HT1080 (cell line): ENCODE measurements at regions not wholly inside any gene's neighbourhood (a gene's known extent, or its start where the extent isn't known, plus 50 kb on each side); places are given as distances from the start of the nearest gene placed in this dataset.
A peak's percentile ranks its signal among the peaks of the same experiment; 100 is the strongest.

ENCODE experiments used
- DNase-seq: peaks from one replicate; pipeline ENCODE4 v3.0.0-alpha.2; 2015; ENCODE audit warnings: low read depth

DNA sequence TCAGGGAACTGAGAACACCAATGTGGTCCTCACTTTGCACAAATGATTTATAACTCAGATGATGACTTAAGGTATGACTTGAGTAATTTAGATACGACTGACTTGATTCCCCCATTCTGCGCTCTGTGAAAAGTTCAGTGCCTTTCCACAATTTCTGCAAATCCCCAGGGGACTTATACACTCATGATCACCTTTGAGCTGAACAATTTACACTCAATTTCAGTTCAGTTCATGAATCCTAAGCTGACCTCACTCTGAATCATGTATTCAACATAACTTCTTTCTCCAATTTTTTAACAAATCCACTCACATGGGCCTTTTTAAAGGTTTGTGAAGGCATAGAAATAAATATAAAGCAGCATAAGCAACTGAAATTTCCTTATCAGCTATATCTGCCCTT lies 274.2 kb downstream of the FAM76B start:
- DNase-seq = no peak

DNA sequence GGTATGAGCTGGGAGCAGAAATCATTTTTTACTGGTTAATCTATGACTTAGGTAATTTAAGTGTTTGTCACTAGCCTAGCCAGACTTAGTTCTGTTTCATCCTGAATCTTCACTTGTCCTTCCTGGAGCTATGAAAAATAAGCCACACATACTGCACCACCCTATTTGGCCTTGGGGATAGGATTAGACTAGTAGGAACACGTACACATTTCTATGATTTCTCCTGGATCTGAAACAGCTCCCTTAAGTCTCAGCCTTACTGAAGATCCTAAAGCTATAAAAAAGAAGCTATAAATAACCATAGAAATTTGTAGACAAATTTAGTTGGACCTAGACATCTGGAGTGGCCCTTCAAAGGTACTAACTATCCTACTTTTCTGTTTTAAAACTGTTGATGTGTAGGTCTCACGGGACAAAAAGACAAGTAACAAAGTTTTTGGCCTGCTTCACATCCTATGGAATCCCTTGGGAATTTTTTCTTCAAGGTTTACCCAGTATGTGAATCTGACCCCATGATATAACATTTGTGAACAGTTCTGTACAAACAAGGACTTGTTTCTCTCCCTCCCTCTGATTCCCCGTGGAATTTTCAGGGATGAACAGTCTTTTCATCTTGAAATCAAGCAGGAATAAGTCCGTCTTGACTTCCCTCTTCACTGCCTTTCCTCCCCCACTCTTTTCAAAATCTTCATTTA lies 275.0 kb downstream of the FAM76B start:
- DNase-seq = no peak

DNA sequence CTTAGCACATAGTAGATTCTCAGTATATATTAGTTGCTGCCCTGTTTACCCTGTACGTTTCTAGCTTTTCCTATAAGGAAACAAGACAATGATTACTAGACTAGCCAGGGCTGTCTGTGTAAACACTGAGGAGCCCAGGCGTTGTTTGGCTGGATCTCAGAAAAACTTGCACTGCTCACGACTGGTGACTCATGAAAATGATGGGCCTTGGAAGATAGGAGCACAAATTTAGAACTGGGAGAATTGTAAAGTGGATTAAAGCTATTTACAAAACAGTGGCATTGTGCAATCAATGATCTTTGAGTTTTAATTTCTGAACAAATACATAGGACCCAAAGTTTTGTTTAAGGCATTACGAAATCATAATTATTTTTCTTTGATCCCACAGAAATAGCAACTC lies 276.9 kb downstream of the FAM76B start:
- peak; percentile 60 for DNase-seq

DNA sequence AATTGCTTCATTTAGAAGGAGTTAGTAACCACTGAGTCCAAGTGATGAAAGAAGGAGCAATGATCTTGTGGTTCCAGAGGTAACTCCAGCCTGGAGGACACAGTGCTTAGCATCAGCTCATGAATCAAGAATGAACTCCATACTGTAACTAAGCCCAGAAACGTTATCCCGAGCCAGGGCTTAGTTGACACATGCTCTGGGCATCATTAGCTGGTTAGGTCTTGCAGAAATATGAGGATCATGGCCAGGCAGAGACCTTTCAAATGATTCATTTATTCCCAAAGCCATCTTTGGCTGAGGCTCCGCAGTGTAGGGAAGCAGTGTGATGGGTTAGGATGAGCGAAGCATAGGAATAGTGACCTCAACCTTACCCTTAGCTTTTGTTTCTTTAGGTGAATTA lies 277.4 kb downstream of the FAM76B start:
- peak; percentile 26 for DNase-seq

DNA sequence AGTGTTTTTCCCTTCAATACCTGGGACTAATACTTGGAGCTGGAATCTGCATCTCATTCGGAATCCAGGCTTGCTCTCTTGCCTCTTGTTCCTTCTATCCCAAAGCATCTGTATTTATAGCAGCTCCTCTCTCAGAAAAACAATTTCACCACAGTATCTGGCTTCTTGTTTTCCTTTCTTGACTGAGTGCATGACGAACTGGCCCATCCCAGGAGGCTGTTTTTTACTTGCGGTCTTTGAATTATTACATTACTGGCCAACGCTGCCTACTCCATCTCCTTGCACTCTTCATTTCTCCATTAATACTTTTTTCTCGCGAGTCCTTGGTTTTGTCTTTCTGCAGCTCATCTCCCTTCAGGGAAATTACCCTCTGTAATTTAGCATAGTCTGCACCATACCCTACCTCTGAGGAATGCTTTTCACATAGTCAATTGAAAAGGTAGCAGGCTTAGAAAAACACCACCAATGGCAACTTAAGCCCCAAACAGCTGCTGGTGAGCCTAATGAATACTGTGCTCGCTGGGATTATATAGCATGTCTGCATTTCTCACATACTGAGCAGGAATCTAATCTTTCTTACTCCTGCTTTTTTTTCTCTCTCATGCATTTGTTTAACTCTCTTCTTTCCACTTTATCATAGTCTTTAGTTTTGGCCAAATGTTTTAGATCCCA lies 277.4 kb upstream of the SESN3 start:
- DNase-seq = no peak

DNA sequence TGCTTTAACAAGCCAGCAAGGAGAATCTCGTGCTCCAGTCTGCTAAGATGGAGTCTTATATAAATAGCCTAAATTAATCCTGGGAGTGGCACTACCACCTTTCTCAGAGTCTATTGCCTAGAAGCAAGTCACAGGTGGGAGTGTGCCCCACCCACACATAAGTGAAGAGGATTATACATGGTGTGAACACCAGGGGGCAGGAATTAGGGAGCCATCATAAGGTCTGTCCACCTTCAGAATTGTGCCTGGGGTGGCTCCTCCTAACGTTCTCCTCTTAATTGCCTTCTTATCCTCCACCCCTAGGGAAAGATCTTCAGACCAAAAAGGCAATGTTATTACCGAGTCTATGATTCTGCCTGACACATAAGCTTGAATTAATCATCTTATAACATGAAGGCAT lies 276.8 kb upstream of the SESN3 start:
- DNase-seq = no peak

DNA sequence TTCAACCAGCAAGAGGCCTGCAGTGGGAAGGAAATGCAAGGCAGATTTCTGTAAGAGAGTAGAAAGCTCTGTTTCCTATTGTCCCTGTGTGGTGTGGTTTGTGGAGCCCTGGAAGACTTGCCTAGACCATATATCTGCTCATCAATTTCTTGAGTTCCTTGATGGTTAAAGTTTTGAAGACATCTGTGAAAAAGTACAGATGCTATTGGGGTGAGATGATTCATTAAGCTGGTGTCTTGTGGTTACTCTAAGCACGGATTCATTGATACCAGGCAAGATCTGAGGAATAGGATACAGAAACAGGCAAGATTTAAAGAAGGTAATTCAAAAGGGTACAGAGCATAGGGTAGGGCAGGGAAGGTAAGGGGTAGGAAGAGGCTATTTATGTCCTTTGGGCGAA lies 275.8 kb upstream of the SESN3 start:
- no peak for DNase-seq

DNA sequence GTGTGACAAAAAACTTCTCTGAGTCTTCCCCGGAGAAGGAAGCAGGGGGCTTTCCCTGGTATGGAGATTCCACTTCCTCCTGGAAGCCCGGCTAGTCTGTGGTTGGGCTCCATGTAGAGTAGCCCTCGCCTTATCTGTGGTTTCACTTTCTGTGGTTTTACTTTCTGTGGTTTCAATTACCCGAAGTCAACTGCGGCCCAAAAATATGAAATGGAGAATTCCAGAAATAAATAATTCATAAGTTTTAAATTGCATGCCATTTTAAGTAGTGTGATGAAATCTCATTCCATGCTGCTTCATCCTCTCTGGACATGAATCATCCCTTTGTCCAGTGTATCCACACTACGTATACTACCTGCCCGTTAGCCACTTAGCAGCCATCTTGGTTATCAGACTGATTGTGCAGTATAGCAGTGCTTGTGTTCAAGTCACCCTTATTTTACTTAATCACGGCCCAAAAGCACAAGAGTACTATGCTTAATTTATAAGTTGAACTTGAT lies 275.0 kb upstream of the SESN3 start:
- peak; percentile 31 for DNase-seq

DNA sequence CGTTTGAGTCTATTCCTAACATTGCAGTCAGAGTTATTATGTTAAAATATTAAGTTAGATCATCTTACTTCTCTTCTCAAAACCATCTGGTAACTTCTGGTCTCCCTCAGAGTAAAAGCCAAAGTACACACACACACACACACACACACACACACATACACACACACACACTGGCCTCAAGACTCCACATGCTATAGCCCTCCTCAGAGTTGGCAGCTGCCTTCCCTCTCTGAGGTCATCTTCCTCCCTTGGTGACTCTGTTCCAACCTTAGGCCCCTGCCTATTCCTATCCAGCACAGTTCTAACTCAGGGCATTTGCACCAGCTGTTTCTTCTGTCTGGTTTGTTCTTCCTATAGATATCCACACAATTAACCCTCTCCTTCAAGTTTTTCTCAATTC lies 272.0 kb upstream of the SESN3 start:
- no peak for DNase-seq

DNA sequence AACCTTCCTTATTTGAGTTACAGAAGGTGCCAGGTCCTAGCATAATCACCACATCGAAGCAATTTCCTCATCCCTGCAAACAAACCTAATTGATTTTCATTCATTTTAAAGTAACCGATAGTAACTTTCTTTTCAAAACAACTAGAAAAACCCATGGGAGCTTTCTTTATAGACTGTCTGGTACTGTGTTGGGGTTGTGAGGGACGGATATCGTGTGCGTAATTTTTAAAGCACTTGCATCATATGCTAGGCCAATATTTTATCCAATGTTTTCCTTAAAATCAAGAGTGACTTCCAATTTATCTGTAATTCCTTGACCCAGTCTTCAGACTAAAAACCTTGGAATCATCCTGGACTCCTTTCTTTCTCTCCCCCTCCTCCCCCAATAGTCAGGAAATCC lies 271.5 kb upstream of the SESN3 start:
- DNase-seq = no peak

DNA sequence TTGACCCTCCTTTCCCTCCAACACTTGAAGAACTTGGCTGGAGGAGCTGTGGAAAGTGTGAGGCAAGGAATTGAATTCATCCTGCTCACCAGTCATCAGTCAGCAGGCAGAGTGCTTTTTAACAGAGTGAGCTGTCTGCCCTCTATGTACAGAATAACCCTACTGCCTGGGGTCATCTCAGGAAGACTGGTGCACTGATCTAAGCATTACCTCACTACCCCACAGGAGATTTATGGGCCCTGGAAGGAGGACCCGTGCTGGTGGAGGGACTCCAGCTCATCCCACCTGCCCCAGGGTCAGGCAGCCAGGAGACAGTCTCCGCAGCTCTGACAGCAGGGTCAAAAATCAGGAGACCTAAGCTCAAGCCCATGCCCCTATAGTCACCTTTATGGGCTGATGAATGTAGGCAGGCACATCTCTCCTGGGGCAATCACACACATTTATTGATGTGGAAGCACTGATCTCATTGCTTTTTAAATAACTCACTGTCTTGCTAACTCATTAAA lies 270.8 kb upstream of the SESN3 start:
- no peak for DNase-seq

DNA sequence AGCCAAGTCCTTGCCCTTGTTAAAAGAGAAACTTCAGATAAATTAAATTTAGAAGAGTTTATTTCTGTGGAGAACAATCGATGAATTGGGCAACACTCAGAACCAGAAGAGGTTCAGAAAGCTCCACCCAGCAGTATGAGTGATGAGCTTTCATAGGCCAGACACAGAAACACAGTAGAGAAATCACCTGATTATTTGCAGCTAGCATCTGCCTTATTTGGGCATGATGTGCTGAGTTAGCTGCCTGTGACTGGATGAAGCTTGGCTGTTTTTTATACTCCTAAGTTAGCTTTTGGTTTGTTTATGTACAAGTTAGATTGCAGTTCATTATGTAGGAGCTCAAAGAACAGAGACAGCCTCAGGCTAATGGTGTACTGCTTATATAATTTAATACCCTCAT lies 269.5 kb upstream of the SESN3 start:
- no peak for DNase-seq

DNA sequence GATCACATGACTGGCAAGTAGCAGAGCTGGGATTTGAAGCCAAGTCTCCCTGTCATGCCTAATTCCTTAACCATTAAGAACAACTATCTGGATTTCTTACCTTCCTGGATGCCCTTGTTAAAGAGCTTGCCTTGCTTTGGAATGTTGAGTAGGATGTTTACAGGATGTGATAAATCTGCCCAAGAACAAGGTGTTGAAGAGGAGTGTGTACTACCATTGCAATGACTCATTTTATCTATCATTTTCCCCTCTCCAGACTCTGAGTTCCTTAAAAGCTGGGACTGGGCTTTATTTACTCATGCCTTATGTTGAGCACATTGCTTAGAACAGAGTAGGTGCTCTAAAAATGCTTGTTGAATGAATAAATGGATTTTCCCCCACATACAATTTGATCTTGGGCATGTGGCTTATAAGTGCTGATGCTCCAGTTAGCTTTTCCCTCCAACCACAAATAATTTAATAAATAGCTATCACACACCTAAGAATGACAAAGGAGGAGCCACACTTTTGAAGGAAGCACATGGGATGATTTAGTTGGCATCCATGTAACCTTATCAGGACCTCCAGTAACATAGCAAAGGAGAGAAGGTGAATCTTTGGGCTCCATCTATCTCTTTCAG lies 268.6 kb upstream of the SESN3 start:
- DNase-seq = peak; percentile 76

DNA sequence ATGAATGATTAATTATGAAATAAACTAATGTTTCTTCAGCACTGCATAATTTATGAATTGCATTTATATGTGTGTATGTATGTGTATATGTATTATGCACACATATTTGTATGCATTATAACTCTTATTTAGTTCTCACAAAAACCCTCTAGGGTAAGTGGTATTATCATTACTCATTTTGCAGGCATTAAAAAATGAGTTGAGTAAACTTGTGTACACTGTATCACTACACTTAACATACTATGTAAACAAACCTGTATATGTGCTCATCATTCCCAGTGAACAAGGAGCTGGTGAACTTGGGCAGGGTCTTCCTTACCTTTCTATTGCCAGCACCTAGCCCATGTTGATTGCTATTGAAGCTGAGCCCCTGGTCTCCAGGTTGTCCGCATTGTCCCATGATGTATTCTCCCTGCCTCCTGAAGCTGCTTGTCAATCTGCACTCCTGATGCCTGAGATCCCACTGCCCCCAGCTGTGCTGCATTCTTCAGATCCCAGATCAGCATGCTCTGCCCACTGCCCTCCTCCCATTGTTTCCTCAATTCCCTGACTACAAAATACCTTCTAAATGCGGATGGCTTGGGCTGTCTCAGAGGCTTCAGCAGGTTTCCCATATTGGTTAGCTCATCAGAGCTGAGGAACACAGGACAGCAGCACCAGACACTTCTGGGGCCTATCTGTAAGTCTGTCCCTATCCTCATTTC lies 267.9 kb upstream of the SESN3 start:
- peak; percentile 34 for DNase-seq

DNA sequence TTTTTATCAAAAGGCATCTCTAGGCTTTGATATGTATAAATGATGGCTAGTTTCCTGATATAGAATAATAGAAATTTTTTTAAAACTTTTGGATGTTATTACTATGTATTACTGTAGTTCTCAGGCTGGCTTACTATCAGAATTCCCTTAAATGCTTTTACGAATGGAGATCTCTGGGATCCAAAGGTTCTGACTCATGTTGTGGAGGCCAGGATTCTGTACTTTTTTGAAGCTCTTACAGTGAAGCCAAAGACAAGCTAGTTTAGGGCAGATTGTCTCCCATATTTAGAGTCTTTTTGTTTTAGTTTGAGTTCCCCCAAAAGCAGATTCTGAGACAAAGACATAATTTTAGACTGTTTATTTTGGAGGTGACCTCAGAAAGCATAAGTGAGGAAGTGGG lies 265.9 kb upstream of the SESN3 start:
- no peak for DNase-seq

DNA sequence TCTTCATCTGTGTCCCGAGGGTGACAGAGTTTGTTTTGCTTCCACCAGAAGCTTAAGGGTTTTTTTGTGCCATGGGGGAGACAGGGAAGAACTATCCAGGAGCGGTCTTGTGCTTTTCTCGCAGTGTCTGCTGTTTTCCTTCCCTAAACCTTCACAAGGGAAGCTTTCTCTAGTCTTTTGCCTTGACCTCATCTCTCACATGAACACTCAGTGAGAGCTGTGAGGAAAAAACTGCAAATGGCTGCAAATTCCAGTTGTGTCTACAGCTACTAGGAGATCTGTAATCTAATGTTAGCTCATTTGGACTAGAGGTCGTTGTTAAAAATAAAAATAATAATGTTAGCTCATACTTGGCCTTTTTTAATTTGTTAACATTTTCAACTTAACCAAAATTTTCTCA lies 264.7 kb upstream of the SESN3 start:
- no peak for DNase-seq

DNA sequence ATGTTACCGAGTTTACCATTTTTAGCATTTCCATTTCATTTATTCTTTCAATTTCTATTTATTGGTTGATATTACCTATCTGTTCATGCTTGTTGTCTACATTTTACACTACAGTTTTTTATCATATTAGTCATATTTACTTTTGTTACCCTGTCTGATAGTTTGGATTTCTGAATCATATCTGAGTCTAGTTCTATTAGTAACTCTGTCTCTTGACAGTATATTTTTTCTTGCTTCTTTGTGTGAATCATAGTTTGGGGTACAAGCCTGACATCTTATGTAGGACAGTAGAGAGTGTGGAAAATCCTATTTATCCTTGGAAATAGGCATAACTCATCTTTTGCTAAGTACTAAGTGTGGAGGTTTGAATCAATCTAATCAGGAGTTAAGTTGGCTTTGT lies 263.9 kb upstream of the SESN3 start:
- no peak for DNase-seq

DNA sequence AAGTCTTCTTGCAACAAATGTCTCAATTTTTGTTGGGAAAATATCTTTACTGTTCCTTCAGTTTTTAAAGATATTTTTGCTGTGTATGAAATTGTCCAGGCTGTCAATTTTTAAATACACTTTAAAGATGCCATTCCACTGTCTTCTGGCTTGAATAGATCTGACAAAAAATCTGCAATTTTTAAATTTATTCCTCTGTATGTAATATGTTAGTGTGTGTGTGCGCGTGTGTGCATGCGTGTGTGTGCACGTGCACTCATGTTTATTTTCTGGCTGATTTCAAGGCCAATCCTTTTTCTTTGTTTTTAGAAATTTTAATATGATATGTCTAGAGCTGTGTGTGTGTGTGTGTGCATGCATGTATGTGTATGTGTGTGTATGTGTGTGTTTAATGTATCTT lies 263.2 kb upstream of the SESN3 start:
- DNase-seq = no peak

DNA sequence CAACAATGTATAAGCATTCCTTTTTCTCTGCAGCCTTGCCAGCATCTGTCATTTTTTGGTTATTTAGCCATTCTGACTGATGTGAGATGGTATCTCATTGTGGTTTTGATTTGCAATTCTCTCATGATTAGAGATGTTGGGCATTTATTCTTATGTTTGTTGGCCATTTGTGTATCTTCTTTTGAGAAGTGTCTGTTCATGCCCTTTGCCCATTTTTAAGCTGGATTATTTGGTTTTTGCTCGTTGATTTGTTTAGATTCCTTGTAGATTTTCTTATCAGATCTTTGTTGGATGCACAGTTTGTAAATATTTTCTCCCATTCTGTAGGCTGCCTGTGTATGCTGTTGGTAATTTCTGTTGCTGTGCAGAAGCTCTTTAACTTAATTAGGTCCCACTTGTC lies 259.6 kb upstream of the SESN3 start:
- no peak for DNase-seq

DNA sequence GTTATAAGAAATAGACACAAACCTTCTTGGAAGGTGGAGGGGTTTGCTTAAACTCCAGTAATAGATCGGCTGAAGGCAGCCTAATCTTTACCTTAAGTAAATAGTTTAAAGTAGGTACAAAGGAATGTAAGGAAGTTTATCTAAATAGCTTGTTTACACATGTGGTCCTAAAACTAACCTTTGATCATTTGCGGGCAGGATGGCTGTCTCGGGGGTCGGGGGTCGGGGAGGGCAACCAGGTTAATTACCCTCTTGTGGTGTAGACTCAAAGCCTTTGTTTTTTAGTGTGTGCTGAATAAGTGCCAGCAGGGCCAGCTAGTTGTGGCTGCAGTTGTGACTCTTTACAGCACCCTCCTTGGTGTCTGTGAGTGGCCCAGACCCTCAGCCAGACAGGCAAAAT lies 256.9 kb upstream of the SESN3 start:
- DNase-seq = no peak

DNA sequence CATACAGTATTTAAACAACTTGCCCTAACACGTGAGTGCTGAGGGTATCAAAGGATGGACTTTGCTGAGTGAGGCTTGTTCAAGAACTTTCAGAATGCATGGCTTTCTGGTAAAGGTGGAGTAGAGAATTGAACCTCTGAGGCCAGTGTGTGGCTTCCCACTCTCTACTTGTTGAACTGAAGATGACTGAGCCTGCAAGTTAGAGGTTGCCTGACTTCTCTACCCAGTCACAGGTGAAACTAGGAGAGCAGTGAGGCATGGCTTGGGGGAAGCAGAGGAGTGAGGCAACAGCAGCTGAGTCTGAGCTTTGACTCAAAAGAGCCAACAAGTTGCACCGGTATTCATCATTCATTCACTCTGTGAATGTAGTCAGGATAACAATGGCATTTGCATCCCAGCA lies 256.4 kb upstream of the SESN3 start:
- DNase-seq = no peak

DNA sequence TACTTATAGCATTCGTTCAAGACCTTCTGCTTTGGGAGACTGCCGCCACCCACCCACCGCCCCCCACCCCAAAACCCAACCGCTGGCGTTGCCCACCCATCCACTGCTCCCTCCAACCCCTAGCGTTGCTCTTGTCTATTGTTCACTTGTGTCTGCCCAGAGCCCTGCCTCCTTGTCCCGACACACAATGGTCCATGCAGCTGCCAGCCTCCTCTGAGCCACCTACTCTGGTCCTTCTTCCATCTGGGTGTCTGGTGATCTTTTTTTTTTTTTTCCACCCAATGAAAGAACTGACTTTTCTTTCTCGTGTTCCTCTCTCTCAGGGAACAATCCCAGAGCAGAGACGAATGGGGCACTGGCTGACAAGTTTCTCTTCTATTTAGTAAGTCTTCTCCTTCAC lies 256.0 kb upstream of the SESN3 start:
- no peak for DNase-seq
